Raji (cell line): ENCODE measurements at regions not wholly inside any gene's neighbourhood (a gene's known extent, or its start where the extent isn't known, plus 50 kb on each side); places are given as distances from the start of the nearest gene placed in this dataset.

Experiments used
- POLR2A ChIP-seq: IDR thresholded peaks from 2 replicates; pipeline ENCODE4 v1.6.1; 2011; ENCODE audit warnings: low read depth, low read length, control low read depth; ENCODE audit not compliant: insufficient read depth

- no peak for TF ChIP-seq POLR2A
Observed at GRCh38 chr3:14266361-14266760, 87.7 kb downstream of the LSM3 start.

GRCh38 chr3:14267976-14268375, 89.4 kb downstream of the LSM3 start:
- TF ChIP-seq POLR2A, result no peak

DNA sequence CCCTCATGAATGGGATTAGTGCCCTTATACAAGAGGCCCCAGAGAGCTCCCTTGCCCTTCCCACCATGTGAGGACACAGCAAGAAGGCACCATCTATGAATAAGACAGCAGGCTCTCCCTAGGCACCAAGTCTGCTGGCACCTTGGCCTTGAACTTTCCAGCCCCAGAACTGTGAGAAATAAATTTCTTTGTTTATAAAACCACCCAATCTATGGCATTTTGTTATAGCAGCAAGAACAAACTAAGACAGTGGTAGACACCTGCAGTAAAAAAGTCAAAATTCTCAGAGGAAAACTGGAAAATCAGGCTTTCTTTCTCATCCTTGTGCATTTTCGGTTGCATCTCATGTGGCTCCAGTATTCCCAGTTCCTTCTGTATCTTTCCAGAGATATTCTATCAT, 90.3 kb downstream of the LSM3 start:
- no peak for TF ChIP-seq POLR2A

DNA sequence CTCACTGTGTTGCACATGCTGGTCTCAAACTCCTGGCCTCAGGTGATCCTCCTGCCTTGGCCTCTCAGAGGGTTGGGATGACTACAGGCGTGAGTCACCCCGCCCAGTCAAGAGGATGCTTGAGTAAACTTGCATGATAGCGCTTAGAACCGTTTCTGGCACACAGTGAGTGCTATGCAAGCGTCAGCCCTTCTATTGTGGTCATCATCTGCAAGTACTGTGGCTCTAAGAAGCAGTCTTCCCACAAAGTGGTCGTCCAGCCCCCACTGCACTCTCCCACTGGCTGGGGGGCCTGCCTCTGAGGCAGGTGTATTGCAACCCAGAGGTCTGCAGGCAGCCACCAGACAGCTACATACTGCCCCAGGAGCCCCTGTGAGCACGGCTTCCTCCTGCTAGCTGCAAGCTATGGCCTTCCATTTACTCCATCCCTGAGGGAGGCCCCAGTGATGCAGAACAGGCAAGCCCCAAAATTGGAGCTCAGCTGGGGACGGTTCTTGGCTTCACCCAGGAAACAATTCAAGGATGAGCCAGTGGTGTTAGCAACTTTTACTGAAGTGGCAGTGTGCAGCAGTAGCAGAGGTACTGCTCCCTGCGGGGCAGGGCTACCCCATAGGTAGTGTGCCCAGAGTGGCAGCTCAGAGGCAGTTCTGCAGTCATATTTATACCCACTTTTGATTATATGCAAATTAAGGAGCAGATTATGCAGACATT, 95.4 kb downstream of the LSM3 start:
- TF ChIP-seq POLR2A, result 0 out of 2 replicates have a peak, but pooled peaks have one; percentile 21

DNA sequence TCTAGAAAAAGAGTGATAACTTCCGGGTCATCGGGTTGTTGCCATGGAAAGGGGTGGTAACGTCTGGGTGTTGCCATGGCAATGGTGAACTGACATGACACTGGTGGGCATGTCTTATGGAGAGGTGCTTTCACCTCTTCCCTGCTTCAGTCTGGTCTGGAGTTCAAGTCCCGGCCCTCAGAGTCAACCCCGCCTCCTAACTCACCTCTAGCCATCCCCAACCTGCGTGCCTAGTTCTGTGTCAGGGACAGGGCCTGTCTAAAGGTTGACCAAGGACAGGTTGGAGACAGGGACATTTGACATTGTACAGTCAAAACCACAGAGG, 96.0 kb downstream of the LSM3 start:
- TF ChIP-seq POLR2A, result no peak

DNA sequence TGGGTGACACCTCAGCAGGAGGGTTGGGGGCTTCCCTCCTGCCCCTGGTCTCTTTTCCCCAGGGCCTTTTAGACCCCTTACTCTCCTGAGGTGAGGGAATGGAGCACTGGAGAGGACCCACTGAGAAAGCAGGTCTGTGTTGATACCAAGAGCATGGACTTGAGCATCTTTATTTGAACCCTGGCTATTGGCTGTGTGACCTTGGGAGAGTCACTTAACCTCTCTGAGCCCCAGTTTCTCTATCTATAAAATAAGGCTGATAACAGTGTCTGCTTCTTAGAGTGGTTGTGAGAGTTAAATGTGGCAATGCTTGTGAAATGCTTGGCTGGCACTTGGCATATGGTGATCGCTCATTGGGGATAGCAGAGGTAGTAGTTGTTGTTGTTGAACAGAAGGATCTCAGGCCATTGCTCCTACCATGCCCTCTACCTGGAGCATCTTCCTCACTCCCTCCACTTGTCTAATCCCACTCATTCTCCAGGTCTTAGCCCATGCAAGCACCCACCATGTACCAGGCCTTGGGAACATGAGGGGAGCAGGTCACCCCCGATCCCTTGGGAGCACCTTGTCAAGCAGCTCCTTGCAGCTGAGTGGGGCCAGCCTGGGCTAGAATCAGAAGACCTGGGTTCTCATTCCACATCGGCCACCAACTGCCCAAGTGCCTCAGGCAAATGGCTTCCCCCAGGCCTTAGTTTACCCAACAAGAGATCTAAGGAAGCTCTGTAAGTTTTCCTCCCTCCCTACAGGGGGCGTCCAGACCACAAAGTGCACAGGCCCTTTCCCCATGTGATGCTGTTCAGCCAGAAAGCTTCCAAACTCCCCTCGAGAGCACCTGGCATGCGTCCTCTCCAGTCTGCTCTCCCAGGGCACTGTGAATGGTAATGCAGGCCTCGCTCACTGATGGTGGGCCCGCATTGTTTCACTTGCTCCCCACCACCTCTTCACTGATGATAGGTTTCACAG, 96.7 kb downstream of the LSM3 start:
- no peak for TF ChIP-seq POLR2A

- TF ChIP-seq POLR2A, result no peak
Observed at GRCh38 chr3:14275962-14276909, 97.6 kb downstream of the LSM3 start.

- no peak for TF ChIP-seq POLR2A
Observed at GRCh38 chr3:14277557-14277956, 98.9 kb downstream of the LSM3 start.

DNA sequence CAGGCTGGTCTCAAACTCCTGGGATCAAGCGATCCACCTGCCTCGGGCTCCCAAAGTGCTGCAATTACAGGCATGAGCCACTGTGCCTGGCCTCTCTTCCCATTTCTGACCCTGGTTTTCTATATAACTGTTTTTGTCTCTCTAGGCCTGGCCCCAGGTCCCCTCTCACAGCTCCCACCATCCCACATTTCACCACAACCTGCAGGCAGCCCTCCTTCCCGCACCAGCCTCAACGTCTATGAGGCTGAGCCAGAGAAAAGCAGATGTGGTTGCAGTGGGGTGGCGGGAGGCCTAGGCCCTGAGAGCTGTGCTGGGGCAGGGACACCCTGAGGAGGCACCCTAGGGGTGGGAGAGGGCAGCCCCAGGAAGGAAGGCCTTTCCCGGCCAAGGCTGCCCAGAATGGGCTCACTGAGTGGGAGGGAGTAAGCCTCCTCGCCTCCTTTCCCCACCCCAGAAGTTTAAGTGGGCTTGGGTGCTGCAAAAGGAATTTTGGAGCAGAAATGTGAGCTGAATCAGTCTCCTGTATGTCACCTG, 99.7 kb downstream of the LSM3 start:
- TF ChIP-seq POLR2A, result no peak

- no peak for TF ChIP-seq POLR2A
Observed at GRCh38 chr3:14278799-14279625, 100.4 kb downstream of the LSM3 start.

DNA sequence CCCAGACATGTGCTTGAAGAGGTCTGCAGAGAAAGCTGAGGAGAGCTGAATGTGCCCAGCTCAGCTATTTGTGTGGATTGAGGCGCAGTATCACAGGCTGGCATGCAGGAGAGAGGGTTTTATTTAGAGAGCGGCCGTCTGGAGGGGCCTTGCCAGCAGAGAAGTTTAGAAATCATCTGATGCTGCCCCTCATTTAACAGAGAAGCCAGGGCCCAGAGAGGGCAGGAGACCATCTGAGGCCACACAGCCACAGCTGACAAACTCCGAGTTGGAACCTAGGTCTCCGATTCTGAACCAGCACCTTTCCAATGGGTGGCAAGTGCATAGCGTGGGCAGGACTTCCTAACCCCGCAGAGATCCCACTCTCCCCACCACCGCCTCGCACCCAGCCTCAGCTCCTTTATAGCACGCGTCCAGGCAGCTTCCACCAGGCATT, 101.0 kb downstream of the LSM3 start:
- no peak for TF ChIP-seq POLR2A

GRCh38 chr3:14280326-14280725, 101.7 kb downstream of the LSM3 start:
- no peak for TF ChIP-seq POLR2A

DNA sequence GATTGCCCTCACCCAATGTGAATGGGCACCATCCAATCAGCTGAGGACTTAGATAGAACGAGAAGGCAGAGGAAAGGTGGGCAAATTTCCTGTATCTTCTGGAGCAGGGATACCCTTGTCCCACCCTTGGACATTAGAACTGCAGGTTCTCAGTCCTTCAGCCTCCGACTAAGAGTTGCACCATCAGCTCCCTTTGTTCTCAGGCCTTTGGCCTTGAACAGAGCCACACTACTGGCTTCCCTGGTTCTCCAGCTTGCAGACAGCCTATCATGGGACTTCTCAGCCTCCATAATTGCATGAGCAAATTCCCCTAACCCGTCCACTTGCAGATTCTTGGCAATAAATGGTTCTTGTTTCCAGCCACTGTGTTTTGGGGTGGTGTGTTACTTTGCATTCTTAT, 102.4 kb downstream of the LSM3 start:
- no peak for TF ChIP-seq POLR2A
